Loucy (cell line): ENCODE measurements at regions not wholly inside any gene's neighbourhood (a gene's known extent, or its start where the extent isn't known, plus 50 kb on each side); places are given as distances from the start of the nearest gene placed in this dataset.

ENCODE experiments used
- EZH2phosphoT487 ChIP-seq: fragments of 200-600 bp; IDR thresholded peaks from 2 replicates; pipeline ENCODE4 v1.6.1; 2018; ENCODE audit warnings: antibody characterized with exemption, mild to moderate bottlenecking, moderate library complexity, borderline replicate concordance
- TF ChIP-seq, protein P1 (sequence below): fragments of 200-600 bp; sonication (generic); conservative IDR thresholded peaks from 2 replicates; pipeline ENCODE4 v1.5.1; 2014; ENCODE audit warnings: mild to moderate bottlenecking, antibody characterized with exemption, low read length

DNA sequence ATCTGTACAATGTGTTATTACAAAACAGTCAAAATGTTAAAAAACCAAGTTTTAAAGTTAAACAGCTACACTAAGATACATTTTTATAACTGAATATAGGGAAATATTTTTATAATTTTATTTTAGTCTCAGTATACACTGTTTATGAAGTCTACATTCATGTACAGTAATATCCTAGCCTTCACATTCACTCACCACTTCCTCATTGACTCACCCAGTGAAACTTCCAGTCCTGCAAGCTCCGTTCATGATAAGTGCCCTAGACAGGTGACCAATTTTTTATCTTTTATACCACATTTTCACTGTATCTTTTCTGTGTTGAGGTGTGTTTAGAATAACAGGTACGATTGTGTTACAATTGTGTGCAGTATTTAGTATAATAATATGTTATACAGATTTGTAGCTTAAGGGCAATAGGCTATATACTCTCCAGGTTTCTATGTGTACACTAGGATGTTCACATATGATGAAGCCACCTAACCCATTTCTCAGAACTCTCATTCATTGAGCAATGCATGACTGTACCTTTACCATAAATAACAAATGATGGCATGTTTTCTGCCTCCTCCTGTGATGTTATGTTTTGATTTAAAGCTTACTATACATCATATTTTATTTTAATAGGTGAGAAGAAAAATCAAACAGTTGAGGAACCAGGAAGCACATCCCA lies 388.4 kb upstream of the NDN start:
- TF ChIP-seq, protein P1, sequence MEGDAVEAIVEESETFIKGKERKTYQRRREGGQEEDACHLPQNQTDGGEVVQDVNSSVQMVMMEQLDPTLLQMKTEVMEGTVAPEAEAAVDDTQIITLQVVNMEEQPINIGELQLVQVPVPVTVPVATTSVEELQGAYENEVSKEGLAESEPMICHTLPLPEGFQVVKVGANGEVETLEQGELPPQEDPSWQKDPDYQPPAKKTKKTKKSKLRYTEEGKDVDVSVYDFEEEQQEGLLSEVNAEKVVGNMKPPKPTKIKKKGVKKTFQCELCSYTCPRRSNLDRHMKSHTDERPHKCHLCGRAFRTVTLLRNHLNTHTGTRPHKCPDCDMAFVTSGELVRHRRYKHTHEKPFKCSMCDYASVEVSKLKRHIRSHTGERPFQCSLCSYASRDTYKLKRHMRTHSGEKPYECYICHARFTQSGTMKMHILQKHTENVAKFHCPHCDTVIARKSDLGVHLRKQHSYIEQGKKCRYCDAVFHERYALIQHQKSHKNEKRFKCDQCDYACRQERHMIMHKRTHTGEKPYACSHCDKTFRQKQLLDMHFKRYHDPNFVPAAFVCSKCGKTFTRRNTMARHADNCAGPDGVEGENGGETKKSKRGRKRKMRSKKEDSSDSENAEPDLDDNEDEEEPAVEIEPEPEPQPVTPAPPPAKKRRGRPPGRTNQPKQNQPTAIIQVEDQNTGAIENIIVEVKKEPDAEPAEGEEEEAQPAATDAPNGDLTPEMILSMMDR: no peak
- TF ChIP-seq EZH2phosphoT487: no peak
